Left ventricle myocardium inferior (tissue), 1 donor: ENCODE measurements at regions not wholly inside any gene's neighbourhood (a gene's known extent, or its start where the extent isn't known, plus 50 kb on each side); places are given as distances from the start of the nearest gene placed in this dataset.

ENCODE experiments used
- DNase-seq: peaks from one replicate; pipeline ENCODE4 v3.0.0-alpha.2; 2020
- H3K27ac ChIP-seq: fragments of 200-600 bp; replicated peaks from 2 replicates; pipeline ENCODE4 v1.8.0; 2021
- H3K27me3 ChIP-seq: fragments of 200-600 bp; 2 replicates; pipeline ENCODE4 v1.8.0; 2021; ENCODE audit warnings: low read depth
- H3K36me3 ChIP-seq: fragments of 200-600 bp; 2 replicates; pipeline ENCODE4 v1.8.0; 2021
- H3K4me1 ChIP-seq: fragments of 200-600 bp; 2 replicates; pipeline ENCODE4 v1.8.0; 2021
- H3K4me3 ChIP-seq: fragments of 200-600 bp; 2 replicates; pipeline ENCODE4 v1.8.0; 2021; ENCODE audit warnings: mild to moderate bottlenecking, moderate library complexity
- H3K9me3 ChIP-seq: fragments of 200-600 bp; replicated peaks from 2 replicates; pipeline ENCODE4 v1.8.0; 2021
- CTCF ChIP-seq: fragments of 200-600 bp; IDR thresholded peaks from 2 replicates; pipeline ENCODE4 v1.8.0; 2021; ENCODE audit warnings: antibody characterized with exemption, mild to moderate bottlenecking, borderline replicate concordance
- intact Hi-C: fragments of 100-400 bp; cut with micrococcal nuclease; formaldehyde crosslinking; loops from one replicate; pipeline ENCODE4 v1.11.0; 2022
- donor health status: DM: no; HTN: yes; CAD: no; lungs with severe emphysema.

GRCh38 chr6:134550604-134551003, 232.7 kb upstream of the SGK1 start:
- H3K4me1 ChIP-seq: peaks cover 25% of the 10 kb centered on the region
- H3K27ac ChIP-seq: peak overlapping the region; percentile 44
- DNase-seq: no peak
- H3K27me3 ChIP-seq: no peaks in the 10 kb centered on the region
- H3K36me3 ChIP-seq: no peaks in the 10 kb centered on the region
- H3K9me3 ChIP-seq: no peaks in the 10 kb centered on the region
- intact Hi-C loops: no loop called here
- no peak overlapping the region for H3K4me3 ChIP-seq
- TF ChIP-seq CTCF: no peak

GRCh38 chr6:134549854-134550253, 231.9 kb upstream of the SGK1 start:
- no peak for TF ChIP-seq CTCF
- Histone ChIP-seq H3K9me3 (no peaks in the 10 kb centered on the region), H3K27ac (peak overlapping the region; percentile 44), H3K27me3 (no peaks in the 10 kb centered on the region), H3K36me3 (no peaks in the 10 kb centered on the region), H3K4me1 (peaks cover 25% of the 10 kb centered on the region), H3K4me3 (no peak overlapping the region)
- intact Hi-C loops: no loop called here
- no peak for DNase-seq

GRCh38 chr6:134546962-134547645, 229.2 kb upstream of the SGK1 start:
- no peaks in the 10 kb centered on the region for H3K27me3 ChIP-seq
- H3K36me3 ChIP-seq: no peaks in the 10 kb centered on the region
- no peaks in the 10 kb centered on the region for H3K9me3 ChIP-seq
- no peak overlapping the region for H3K4me3 ChIP-seq
- intact Hi-C loops: no loop called here
- no peak overlapping the region for H3K27ac ChIP-seq
- no peak for DNase-seq
- no peak for TF ChIP-seq CTCF
- peaks cover 25% of the 10 kb centered on the region for H3K4me1 ChIP-seq

- H3K27me3 ChIP-seq: no peaks in the 10 kb centered on the region
- H3K9me3 ChIP-seq: no peaks in the 10 kb centered on the region
- H3K27ac ChIP-seq: no peak overlapping the region
- intact Hi-C loops: no loop called here
- H3K4me1 ChIP-seq: peaks cover 24% of the 10 kb centered on the region
- no peak for TF ChIP-seq CTCF
- no peaks in the 10 kb centered on the region for H3K36me3 ChIP-seq
- DNase-seq: no peak
- H3K4me3 ChIP-seq: no peak overlapping the region
Observed at GRCh38 chr6:134544737-134545136, 226.8 kb upstream of the SGK1 start.

- no peaks in the 10 kb centered on the region for H3K9me3 ChIP-seq
- intact Hi-C loops: no loop called here
- no peaks in the 10 kb centered on the region for H3K36me3 ChIP-seq
- no peak for TF ChIP-seq CTCF
- no peak for DNase-seq
- H3K4me3 ChIP-seq: no peak overlapping the region
- peaks cover 24% of the 10 kb centered on the region for H3K4me1 ChIP-seq
- H3K27me3 ChIP-seq: no peaks in the 10 kb centered on the region
- H3K27ac ChIP-seq: no peak overlapping the region
Observed at GRCh38 chr6:134543128-134543527, 225.2 kb upstream of the SGK1 start.
